ENCODE measurements at regions not wholly inside any gene's neighbourhood (a gene's known extent, or its start where the extent isn't known, plus 50 kb on each side); places are given as distances from the start of the nearest gene placed in this dataset.

GRCh38 chr2:104420953-104421352, 433.0 kb upstream of the POU3F3 start:
- ATAC-seq (no peak), DNase-seq (no peak)
- intact Hi-C loops (cut with DNase I): no loop called here
- no peak for TF ChIP-seq CTCF (IDR thresholded peaks at IDR 0.05)
- Histone ChIP-seq H3K4me3 (no peak overlapping the region), H3K27ac (no peak overlapping the region), H3K4me1 (no peaks in the 10 kb centered on the region), H3K36me3 (no peaks in the 10 kb centered on the region), H3K27me3 (peaks cover 0 to 4% (median 0%) of the 10 kb centered on the region in 7 donors), H3K9me3 (no peaks in the 10 kb centered on the region)
- WGBS, 2 donors: 81 to 88% methylated on average over 3 of the region's 3 CpGs

GRCh38 chr2:104425850-104426595, 427.9 kb upstream of the POU3F3 start:
- no peak overlapping the region for H3K4me3 ChIP-seq
- ATAC-seq (no peak), DNase-seq (no peak)
- H3K36me3 ChIP-seq: no peaks in the 10 kb centered on the region
- H3K27ac ChIP-seq: no peak overlapping the region
- 64 to 66% methylated on average over 3 of the region's 3 CpGs for WGBS, 2 donors
- H3K4me1 ChIP-seq: no peaks in the 10 kb centered on the region
- TF ChIP-seq CTCF (IDR thresholded peaks at IDR 0.05): no peak
- H3K9me3 ChIP-seq: no peaks in the 10 kb centered on the region
- intact Hi-C loops (cut with DNase I): loop anchor here in 1 of 10 donors (5.0 kb wide), 1 partner anchor 426 kb away; the partner anchor contains the start of gene POU3F3
- peaks cover 0 to 8% (median 0%) of the 10 kb centered on the region in 7 donors for H3K27me3 ChIP-seq

GRCh38 chr2:104428155-104428554, 425.8 kb upstream of the POU3F3 start:
- Histone ChIP-seq H3K27me3 (peaks cover 0 to 24% (median 0%) of the 10 kb centered on the region in 7 donors), H3K4me1 (no peaks in the 10 kb centered on the region), H3K27ac (no peak overlapping the region), H3K4me3 (no peak overlapping the region), H3K9me3 (no peaks in the 10 kb centered on the region), H3K36me3 (no peaks in the 10 kb centered on the region)
- no peak for TF ChIP-seq CTCF (IDR thresholded peaks at IDR 0.05)
- WGBS, 2 donors: 52 to 62% methylated on average over 1 of the region's 1 CpG
- intact Hi-C loops (cut with DNase I): loop anchor here in 1 of 10 donors (5.0 kb wide), 1 partner anchor 424 kb away; the partner anchor contains the start of gene POU3F3
- DNase-seq (no peak), ATAC-seq (no peak)

GRCh38 chr2:104429639-104430358, 424.1 kb upstream of the POU3F3 start:
- 82 to 84% methylated on average over 8 of the region's 8 CpGs for WGBS, 2 donors
- ATAC-seq (no peak), DNase-seq (no peak)
- no peak overlapping the region for H3K27ac ChIP-seq
- peaks cover 0 to 5% (median 0%) of the 10 kb centered on the region in 9 donors for H3K4me1 ChIP-seq
- TF ChIP-seq CTCF (IDR thresholded peaks at IDR 0.05): no peak
- intact Hi-C loops (cut with DNase I): loop anchor here in 1 of 10 donors (5.0 kb wide), 1 partner anchor 423 kb away; the partner anchor contains the start of gene POU3F3
- H3K4me3 ChIP-seq: no peak overlapping the region
- peaks cover 0 to 41% (median 12%) of the 10 kb centered on the region in 7 donors for H3K27me3 ChIP-seq
- no peaks in the 10 kb centered on the region for H3K36me3 ChIP-seq
- H3K9me3 ChIP-seq: no peaks in the 10 kb centered on the region

All from heart right ventricle (tissue), 16 donors.